ENCODE measurements at regions not wholly inside any gene's neighbourhood (a gene's known extent, or its start where the extent isn't known, plus 50 kb on each side); places are given as distances from the start of the nearest gene placed in this dataset.

DNA sequence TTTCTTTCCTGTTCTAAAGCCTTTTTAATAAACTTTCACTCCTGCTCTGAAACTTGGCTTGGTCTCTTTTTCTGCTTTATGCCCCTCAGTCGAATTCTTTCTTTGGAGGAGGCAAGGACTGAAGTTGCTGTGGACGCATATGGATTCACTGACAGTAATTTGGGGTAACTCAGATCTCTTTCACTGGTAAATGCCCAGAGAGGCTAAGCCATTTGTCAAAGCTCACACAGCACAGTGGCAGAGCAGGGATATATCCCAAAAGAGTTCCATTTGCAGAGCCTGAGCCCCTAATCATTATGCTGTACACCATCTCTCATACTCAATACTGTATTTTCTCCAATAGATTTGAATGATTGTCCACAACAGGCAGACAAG lies 72.3 kb upstream of the GALNT15 start:
- H3K4me3 ChIP-seq (ENCODE audit: low read depth, low read length) = no peak overlapping the region

GRCh38 chr3:16102905-16103364 lies 71.5 kb upstream of the GALNT15 start:
- no peak overlapping the region for H3K4me3 ChIP-seq (ENCODE audit: low read depth, low read length)

DNA sequence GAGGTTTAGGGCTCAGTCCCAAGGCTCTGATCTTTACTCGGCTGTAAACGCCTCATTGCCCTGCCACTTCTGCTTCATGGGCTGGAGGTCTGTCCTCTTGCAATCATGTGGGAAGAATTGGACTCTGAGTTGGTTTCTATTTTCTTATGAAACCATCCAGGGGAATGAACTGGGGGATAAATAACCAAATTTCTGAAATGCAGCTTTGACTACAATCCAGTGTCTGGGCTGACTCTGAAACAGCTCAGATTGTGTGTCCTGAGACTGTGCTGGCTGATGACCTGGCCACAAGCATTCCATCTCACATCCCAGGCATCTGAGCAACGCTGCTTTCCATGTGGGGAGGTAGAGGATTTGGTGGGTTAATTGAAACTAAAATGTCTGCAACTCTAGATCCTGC lies 71.0 kb upstream of the GALNT15 start:
- no peak overlapping the region for H3K4me3 ChIP-seq (ENCODE audit: low read depth, low read length)

GRCh38 chr3:16104156-16104555 lies 70.3 kb upstream of the GALNT15 start:
- no peak overlapping the region for H3K4me3 ChIP-seq (ENCODE audit: low read depth, low read length)

GRCh38 chr3:16106050-16106449 lies 68.4 kb upstream of the GALNT15 start:
- no peak overlapping the region for H3K4me3 ChIP-seq (ENCODE audit: low read depth, low read length)

- H3K4me3 ChIP-seq (ENCODE audit: low read depth, low read length) = no peak overlapping the region
Measured at GRCh38 chr3:16108424-16108823, 66.1 kb upstream of the GALNT15 start.

DNA sequence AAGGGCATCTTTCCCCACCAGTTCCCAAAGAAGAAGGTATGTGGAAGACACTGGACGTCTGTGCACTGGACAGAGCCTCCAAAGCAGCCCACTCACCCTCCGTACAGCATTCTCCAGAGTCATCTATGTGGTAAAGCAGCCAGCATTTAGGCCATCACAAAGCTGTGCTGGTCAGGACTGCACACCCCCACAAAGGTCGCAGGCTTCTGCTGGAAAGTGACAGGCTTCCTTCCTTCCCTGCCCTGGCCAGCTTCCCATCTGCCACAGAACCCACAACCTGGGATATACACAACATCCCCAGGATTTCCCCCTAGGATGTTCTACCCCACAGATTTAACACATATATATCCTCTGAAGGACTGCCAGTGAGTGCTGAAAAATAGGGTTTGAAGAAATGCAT lies 64.6 kb upstream of the GALNT15 start:
- no peak overlapping the region for H3K4me3 ChIP-seq (ENCODE audit: low read depth, low read length)

GRCh38 chr3:16112910-16113504 lies 61.5 kb upstream of the GALNT15 start:
- no peak overlapping the region for H3K4me3 ChIP-seq (ENCODE audit: low read depth, low read length)

- H3K4me3 ChIP-seq (ENCODE audit: low read depth, low read length) = no peak overlapping the region
Measured at GRCh38 chr3:16113704-16114103, 60.8 kb upstream of the GALNT15 start.

- H3K4me3 ChIP-seq (ENCODE audit: low read depth, low read length) = no peak overlapping the region
Measured at GRCh38 chr3:16114429-16114828, 60.1 kb upstream of the GALNT15 start.

DNA sequence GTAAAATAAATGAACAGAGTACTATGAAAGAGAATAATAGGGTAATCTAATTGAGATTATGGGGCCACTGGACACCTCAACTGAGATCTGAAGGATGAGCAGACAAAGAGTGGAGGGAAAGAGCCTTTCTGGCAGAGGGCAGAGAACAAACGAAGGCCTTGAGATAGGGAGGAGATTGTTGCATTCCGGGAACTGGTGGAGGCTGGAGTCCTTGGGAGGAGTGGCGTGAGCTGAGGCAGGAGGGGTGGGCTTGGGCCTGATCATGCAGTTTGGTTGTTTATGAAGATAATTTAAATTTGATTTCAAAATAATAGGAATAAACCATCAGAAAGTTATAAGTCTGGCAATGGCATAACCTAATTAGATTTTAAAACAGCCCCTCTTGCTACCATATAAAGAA lies 59.5 kb upstream of the GALNT15 start:
- no peak overlapping the region for H3K4me3 ChIP-seq (ENCODE audit: low read depth, low read length)

GRCh38 chr3:16118396-16118795 lies 56.1 kb upstream of the GALNT15 start:
- H3K4me3 ChIP-seq (ENCODE audit: low read depth, low read length) = no peak overlapping the region

DNA sequence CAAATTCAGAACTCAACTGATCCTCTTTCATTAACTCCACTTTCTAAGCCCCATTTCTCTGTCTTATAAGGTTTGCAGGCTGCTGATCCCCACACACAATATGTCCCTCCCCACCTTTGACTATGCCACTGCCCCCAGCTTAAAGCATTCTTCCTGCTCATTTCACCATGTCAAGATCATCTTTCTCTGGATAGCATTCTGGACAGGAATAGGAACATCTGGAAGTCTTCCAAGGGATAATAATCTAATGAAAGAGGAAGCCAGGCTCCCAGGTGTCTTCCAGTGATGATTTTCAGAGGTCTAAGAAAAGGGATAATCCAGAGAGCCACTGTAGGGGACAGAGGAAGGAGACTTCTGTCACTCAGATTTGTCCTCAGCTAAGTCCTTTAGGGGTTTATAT lies 54.6 kb upstream of the GALNT15 start:
- no peak overlapping the region for H3K4me3 ChIP-seq (ENCODE audit: low read depth, low read length)

- no peak overlapping the region for H3K4me3 ChIP-seq (ENCODE audit: low read depth, low read length)
Measured at GRCh38 chr3:16121391-16121790, 53.1 kb upstream of the GALNT15 start.

DNA sequence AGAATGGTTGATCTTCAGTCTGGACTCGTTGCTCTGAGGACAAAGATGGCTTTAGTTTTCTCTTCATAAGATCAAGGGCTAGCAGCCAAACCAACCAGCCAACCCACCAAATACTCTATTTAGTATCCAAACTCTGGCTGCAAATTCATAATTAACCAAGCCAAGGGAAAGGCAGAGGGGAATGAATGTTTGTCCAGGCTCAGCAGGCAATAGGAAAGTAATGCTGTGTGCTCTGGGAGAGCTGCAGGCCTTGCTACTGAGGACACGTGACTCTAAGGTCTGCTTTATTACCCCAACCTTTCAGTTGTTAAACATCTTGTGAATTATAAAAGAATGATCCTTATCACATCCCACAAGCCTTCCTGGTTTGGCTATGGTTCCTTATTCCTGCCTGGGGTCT lies 52.3 kb upstream of the GALNT15 start:
- H3K4me3 ChIP-seq (ENCODE audit: low read depth, low read length) = no peak overlapping the region

- H3K4me3 ChIP-seq (ENCODE audit: low read depth, low read length) = no peak overlapping the region
Measured at GRCh38 chr3:16122661-16123060, 51.8 kb upstream of the GALNT15 start.

DNA sequence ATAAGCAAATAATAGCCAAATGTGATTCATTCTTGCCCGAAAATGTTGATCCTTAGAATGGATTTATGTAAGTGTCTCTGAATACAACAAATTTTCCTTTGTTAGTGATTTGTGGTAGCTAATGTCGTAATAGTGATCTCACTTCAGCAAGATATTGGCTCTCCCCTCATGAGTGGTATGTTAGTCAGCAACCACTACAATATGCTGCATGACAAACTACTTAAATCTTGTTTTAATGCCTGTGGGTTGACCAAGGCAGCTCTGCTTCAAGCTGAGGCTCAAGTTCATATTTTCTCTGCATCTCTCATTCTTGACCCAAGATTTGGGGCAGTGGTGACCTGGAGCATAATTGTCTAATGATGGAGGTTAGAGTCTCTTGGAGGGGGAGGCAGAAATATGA lies 49.8 kb upstream of the GALNT15 start:
- no peak overlapping the region for H3K4me3 ChIP-seq (ENCODE audit: low read depth, low read length)

All from iPS-11a (cell line).